ENCODE measurements at regions not wholly inside any gene's neighbourhood (a gene's known extent, or its start where the extent isn't known, plus 50 kb on each side); places are given as distances from the start of the nearest gene placed in this dataset.

DNA sequence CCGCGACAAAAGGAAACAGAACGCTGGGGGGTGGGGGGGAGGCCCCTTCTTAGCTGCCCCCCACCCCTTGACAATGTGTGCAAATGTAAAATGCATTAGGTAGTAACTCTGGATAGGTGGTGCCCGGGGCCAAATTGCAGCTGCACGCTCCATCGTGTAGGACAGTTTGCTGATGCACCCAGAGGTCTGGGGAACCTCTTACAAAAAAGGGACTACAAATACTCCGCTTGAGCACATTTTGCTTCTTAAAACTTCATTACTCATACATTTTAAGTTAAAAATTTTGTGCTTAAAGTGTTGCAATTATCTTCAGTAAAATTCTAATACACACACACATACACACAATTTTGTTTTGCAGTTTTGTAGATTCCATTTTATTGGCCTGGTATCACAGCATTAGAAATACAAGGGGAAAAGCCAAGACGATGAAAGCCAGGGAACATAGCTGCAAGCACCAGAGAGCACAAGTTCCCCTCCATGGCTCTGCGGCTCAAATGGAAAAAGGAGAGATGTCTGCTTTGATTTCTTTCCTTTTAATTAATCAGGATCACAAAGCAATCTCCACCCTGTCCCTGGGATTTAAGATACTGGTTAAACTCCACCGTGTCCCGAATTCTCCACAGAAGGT, 582.1 kb downstream of the ZEB2 start:
- Mint-ChIP-seq H3K36me3 (ENCODE audit: low read depth, unreplicated experiment) (no peaks in the 10 kb centered on the region), H3K27me3 (ENCODE audit: unreplicated experiment) (peaks cover 8% of the 10 kb centered on the region), H3K9me3 (ENCODE audit: unreplicated experiment) (no peaks in the 10 kb centered on the region), H3K27ac (ENCODE audit: unreplicated experiment) (no peak overlapping the region), H3K4me1 (ENCODE audit: unreplicated experiment) (peaks cover 13% of the 10 kb centered on the region), H3K4me3 (ENCODE audit: unreplicated experiment) (peak overlapping the region; percentile 82)
- peak; percentile 8 for DNase-seq (ENCODE audit: low spot score)
- TF ChIP-seq, protein P1, sequence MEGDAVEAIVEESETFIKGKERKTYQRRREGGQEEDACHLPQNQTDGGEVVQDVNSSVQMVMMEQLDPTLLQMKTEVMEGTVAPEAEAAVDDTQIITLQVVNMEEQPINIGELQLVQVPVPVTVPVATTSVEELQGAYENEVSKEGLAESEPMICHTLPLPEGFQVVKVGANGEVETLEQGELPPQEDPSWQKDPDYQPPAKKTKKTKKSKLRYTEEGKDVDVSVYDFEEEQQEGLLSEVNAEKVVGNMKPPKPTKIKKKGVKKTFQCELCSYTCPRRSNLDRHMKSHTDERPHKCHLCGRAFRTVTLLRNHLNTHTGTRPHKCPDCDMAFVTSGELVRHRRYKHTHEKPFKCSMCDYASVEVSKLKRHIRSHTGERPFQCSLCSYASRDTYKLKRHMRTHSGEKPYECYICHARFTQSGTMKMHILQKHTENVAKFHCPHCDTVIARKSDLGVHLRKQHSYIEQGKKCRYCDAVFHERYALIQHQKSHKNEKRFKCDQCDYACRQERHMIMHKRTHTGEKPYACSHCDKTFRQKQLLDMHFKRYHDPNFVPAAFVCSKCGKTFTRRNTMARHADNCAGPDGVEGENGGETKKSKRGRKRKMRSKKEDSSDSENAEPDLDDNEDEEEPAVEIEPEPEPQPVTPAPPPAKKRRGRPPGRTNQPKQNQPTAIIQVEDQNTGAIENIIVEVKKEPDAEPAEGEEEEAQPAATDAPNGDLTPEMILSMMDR (IDR thresholded peaks at IDR 0.05; ENCODE audit: unreplicated experiment), result no peak

DNA sequence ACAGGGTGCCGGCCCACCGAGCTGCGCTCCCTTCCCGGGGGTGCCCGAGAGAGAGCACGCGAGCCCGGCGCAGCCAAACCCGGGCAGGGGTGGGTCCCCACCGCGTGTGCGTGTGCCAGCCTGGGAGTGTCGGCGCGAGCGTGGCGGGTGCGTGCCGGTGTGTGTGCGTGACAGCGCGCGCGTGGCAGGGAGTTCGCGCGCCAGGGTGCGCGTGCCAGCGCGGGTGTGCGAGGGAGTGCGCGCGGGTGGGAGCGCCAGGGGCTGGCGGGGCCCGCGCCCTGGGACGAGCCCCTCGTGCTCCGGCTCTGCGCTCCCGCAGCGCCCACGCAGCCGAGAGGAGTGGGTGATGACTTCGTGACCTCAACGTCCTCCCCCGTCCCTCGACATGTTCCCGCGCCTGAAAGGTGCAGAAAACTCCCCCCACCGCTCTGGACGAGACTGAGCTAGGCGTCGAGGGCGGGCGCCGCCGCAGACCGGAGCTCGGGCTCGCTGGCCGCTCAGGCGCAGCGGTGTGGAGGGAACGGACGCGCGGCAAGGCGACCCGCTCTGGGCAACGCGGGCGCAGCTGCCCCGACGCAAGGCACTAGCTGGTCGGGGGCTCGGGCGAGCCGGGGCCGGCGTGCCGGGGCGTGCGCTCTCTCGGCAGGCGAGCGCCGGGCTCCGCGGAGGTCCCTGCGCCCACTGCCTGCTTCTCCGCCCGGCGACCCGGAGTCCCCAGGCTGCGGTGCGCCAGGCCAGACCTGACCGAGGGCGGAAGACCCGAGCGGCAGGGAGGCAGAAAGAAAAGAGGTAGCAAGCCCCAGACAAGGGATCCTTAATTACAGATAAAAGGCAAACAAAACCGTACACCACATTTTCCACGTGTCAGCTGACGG, 582.8 kb downstream of the ZEB2 start:
- peak; percentile 57 for DNase-seq (ENCODE audit: low spot score)
- Mint-ChIP-seq H3K27ac (ENCODE audit: unreplicated experiment) (no peak overlapping the region), H3K4me1 (ENCODE audit: unreplicated experiment) (peaks cover 13% of the 10 kb centered on the region), H3K4me3 (ENCODE audit: unreplicated experiment) (peak overlapping the region; percentile 82), H3K9me3 (ENCODE audit: unreplicated experiment) (no peaks in the 10 kb centered on the region), H3K27me3 (ENCODE audit: unreplicated experiment) (peaks cover 8% of the 10 kb centered on the region), H3K36me3 (ENCODE audit: low read depth, unreplicated experiment) (no peaks in the 10 kb centered on the region)
- TF ChIP-seq, protein P1 (IDR thresholded peaks at IDR 0.05; ENCODE audit: unreplicated experiment), result no peak

DNA sequence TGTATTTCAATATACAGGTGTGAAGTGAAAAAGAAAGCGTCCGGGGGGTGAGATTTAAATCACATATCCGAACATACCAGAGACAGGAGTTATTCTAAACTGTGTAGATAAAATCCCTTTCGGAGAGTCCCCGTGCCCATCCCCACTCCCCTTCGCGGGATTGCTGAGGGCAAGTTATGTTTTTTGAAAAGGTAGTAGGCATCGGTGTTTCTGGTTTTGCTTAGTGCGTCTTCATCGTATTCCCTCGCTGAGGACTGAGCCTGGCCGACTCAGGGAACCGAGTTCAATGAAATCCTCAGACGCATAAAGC, 583.4 kb downstream of the ZEB2 start:
- no peak for DNase-seq (ENCODE audit: low spot score)
- TF ChIP-seq, protein P1 (IDR thresholded peaks at IDR 0.05; ENCODE audit: unreplicated experiment), result no peak
- Mint-ChIP-seq H3K36me3 (ENCODE audit: low read depth, unreplicated experiment) (no peaks in the 10 kb centered on the region), H3K4me1 (ENCODE audit: unreplicated experiment) (peaks cover 13% of the 10 kb centered on the region), H3K27ac (ENCODE audit: unreplicated experiment) (no peak overlapping the region), H3K4me3 (ENCODE audit: unreplicated experiment) (peak overlapping the region; percentile 75), H3K27me3 (ENCODE audit: unreplicated experiment) (peaks cover 5% of the 10 kb centered on the region), H3K9me3 (ENCODE audit: unreplicated experiment) (no peaks in the 10 kb centered on the region)

DNA sequence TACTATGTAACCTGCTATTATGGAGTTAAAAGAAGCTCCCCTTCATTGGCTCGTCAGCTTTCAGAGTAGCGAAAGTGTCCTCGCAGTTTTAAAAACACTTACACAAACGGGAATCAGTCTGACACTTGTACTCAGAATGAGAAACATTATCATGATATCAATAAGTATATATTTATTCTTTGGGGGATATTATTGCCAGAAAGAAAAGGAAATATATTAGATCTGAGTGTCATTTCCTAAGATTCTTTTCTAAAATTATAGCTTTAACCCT, 584.5 kb downstream of the ZEB2 start:
- Mint-ChIP-seq H3K4me1 (ENCODE audit: unreplicated experiment) (peaks cover 13% of the 10 kb centered on the region), H3K36me3 (ENCODE audit: low read depth, unreplicated experiment) (no peaks in the 10 kb centered on the region), H3K9me3 (ENCODE audit: unreplicated experiment) (no peaks in the 10 kb centered on the region), H3K4me3 (ENCODE audit: unreplicated experiment) (no peak overlapping the region), H3K27ac (ENCODE audit: unreplicated experiment) (no peak overlapping the region), H3K27me3 (ENCODE audit: unreplicated experiment) (peaks cover 5% of the 10 kb centered on the region)
- TF ChIP-seq, protein P1 (IDR thresholded peaks at IDR 0.05; ENCODE audit: unreplicated experiment), result no peak
- no peak for DNase-seq (ENCODE audit: low spot score)
